COLO829 (cell line): ENCODE measurements at regions not wholly inside any gene's neighbourhood (a gene's known extent, or its start where the extent isn't known, plus 50 kb on each side); places are given as distances from the start of the nearest gene placed in this dataset.

Experiments
- DNase-seq: peaks from one replicate; pipeline ENCODE4 v3.0.0; 2012; ENCODE audit warnings: low spot score

DNA sequence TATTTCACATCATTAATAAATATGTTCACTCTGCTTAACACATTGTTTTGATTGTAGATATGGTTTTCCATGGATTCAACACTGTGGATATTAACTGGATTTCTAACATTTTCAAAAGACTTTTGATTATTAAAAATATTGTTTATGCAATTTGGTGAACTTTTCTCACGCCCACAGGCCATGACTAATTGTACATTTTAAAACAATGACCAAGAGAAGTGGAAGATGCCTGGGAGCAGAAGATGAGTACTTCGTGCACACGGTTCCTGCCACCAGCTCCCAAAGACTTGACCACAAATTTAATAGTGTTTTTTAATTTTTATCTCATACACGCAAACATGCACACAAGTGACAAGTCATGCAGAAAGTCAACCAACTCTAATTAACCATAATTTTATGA is 451.0 kb upstream of the ADARB2 start:
- no peak for DNase-seq

GRCh38 chr10:2173327-2173726 is 436.0 kb upstream of the ADARB2 start:
- DNase-seq = no peak

GRCh38 chr10:2165771-2166460 is 428.6 kb upstream of the ADARB2 start:
- DNase-seq = no peak

DNA sequence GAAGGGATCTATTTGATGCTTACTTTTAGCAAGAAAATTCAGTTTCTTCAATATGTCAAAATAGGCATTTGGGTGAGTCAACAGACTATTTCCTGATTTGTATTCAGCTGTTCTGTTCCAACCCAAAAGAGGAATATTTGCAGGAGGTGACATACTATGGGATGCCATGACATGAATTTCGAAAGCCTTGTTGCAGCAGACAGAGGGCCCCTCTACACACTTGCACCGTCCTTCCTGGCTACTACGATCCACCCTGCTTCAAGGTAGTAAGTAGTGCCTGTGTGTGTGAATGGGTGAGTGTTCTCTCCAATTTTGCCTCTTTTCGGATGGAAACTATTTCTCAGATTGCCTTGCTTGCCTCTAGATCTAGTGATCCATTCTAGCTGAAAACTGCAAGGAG is 413.0 kb upstream of the ADARB2 start:
- no peak for DNase-seq

DNA sequence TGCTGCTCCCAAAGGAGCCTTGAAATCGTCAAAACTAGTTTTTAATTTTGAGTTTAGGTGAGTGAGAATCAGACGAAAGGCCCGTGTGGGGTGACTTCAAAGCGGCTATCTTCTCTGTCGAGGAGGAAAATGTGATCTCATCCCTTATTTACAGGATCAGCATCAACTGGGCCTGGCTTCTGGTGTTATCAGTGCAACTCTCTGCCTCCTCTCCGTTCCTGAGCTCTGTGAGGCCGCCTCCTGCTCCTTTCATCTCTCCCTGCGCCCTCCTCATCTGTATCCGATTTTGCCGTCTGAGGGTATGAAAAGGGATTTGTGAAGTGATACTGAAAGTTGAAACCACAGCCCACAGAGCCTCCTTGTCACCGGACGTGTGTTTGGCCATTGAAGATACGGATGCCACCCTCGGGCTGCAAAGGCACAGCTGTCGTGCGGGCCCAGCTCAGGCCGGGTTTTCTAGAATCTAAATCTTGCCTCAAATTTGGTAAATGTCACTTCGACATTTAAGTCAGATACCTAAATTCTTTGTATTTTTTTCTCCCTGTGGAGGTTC is 408.7 kb upstream of the ADARB2 start:
- no peak for DNase-seq

DNA sequence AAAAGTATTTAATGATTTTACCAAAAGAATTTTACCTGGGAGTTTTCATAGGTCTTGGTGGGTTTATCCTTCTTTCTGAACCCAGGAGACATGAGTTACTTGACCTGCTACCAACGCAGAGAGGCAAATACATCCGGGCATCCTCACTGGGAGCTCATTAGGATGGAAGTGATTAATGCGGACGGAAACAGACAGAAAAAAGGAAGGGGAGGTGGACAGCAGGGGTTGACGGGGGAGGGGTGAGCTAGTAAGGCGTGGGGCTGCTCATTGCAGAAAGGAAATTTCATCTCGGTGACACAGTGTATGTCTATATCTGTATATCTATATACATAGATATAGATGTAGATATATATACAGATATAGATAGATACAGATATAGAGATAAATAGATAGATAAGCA is 408.2 kb upstream of the ADARB2 start:
- DNase-seq = no peak

DNA sequence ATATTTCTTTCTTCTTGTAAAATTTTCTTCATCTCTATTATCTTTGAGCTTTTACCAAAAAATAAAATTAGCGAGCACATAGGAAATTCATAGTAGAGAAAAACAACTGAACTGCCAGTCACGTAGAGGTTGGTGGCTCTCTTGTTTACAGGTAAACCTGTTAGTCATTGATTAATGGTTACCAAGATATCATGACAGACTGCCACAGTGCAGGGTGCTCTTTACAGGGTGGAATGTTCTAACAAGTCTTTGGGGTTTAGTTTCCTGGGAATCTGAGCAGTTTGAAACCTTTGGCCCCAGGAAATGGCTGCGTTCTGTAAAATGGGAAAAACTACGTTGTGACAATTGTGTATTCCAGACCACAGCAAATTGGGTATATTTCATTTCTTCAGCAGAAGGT is 407.3 kb upstream of the ADARB2 start:
- DNase-seq = no peak

GRCh38 chr10:2143213-2143835 is 406.0 kb upstream of the ADARB2 start:
- DNase-seq = no peak

- DNase-seq = no peak
Measured at GRCh38 chr10:2139746-2140145, 402.4 kb upstream of the ADARB2 start.

DNA sequence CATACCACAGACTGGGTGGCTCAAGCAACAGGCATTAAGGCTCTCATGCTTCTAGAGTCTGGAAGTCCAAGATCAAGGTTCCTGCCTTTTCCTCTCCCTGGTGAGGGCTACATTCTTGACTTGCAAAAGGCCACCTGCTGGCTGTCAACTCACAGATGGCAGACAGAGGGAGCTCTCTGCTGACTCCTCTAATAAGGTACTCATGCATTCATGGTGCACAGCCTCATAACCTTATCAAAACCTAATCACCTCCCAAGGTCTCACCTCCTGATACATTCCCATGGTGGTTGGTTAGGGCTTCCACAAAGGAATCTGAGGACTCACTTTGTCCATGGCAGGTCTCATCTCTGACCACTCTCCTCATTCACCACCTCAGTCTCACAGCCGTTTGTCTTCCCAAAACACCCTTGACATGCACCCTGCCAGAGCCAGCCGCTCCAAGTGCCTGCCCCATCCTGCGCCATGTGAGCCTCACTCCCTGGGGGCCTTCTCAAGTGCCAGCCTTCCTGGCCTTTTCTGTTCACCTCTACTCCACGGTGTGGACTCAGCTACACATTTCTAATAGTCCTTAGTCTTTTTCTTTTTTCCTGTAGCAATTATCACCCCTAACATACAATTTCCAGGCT is 400.3 kb upstream of the ADARB2 start:
- no peak for DNase-seq

DNA sequence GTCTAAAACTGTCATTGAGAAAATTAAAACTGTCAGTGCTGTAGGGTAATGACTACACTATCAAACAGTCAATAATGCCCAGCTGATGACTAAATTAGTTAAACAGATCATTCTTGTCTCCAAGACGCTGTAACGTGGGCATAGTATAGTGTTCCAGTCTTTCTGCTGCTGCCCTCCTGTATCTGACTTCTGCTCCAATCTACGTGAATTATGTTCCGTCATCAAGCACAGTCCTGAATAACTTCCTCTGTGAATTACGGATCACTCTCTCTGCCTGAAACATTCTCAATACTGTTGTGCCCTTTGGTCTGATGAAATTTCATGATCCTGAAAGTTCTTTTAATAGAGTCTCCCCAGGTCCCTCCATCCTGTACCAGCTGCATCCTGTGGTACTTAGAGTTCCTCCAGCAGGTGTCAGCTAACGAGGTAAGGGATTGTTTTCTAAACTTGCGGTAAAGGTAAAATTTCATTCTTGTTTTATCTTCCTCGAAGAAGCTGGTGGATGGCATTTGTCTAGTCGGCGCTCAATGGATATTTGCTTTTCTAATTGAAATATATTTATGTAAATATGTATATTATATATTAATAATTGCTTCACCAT is 393.5 kb upstream of the ADARB2 start:
- no peak for DNase-seq

DNA sequence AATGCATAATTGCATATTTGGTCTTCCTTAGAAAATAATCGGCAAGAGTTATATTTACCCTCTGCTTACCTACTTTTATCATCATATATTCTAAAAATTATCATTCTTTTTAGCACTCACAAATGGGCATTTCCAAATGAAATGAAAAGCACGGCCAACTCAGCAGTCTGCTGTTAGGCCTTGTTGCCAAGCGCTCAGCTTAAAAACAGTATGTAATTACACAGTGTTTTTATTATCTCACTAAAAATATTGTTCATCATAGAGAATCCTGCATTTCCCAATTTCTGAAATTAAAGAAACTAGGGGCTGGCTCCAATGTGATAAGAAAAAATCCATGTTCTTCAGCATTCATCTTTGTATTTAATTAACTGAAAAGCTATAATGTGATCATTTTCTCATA is 391.7 kb upstream of the ADARB2 start:
- no peak for DNase-seq

GRCh38 chr10:2124135-2124534 is 386.8 kb upstream of the ADARB2 start:
- DNase-seq = no peak

DNA sequence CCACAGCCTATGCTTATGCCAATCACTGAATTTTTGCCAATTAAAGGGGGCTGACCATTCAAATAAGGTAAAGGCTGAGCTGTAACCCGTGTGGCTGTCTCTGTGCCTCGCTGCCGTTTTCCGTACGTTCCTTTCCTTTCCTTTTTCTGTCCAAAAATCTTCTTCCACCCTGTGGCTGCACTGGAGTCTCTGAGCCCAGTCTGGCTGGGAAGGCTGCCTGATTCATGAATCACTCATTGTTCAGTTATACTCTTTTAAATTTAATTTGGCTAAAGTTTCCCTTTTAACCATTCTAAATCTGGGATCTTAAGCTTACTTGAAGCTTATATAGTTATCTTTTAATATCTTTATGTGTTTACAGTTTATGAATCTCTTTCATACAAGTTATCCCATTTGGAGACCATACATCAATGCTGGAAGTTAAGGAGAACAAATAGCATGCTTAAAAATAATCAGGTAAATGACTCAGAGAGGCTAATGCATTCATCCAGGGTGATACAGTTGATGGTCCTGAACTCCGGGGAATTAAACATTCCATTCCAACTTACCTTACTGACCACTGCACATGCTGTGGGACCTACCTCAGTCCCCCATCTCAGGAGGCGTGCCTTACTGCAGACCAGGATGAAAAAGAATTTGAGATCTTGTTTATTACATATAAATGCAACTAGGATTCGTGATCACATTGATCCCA is 385.3 kb upstream of the ADARB2 start:
- DNase-seq = no peak

- DNase-seq = no peak
Measured at GRCh38 chr10:2121929-2122328, 384.6 kb upstream of the ADARB2 start.

- DNase-seq = no peak
Measured at GRCh38 chr10:2121315-2121714, 384.0 kb upstream of the ADARB2 start.

DNA sequence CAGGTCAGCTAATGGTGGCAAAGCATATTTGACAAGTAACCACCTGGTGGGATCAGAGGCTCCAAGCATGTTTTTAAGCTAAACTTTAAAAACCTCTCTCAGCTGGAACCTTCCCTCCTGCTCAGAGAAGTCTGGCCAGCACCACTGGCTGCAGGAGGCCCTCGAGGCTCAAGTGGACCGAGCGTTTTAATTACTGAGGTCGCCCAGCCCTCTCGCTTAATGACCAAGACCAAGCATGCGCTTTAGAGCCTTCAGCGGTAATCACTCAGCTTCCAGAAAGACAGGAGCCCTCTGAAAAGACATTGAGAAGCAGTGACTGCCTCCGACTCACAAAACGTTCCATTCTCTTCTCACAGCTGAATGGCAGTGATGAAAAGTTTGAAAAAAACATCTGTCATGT is 383.4 kb upstream of the ADARB2 start:
- DNase-seq = no peak

GRCh38 chr10:2119316-2119715 is 382.0 kb upstream of the ADARB2 start:
- no peak for DNase-seq

DNA sequence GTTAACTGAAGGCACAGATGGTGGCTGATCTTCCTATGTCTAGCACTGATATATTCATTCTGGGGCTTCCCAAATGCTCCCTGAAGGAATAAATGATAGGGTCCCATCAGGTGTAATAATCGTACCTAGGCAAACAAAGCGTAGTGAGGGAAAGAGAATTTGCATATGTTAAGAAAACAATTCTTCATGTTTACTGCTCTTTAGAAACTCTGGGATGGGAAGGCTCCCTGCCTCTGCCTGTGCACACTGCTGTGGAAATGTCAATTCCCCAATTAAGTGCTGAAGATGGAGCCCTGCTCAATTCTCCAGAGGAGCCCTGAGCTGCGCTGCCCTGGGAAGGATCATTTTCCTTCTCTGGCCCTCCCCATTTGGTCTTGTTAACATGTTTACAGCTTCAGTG is 380.9 kb upstream of the ADARB2 start:
- DNase-seq = no peak

- DNase-seq = no peak
Measured at GRCh38 chr10:2117641-2118040, 380.3 kb upstream of the ADARB2 start.

DNA sequence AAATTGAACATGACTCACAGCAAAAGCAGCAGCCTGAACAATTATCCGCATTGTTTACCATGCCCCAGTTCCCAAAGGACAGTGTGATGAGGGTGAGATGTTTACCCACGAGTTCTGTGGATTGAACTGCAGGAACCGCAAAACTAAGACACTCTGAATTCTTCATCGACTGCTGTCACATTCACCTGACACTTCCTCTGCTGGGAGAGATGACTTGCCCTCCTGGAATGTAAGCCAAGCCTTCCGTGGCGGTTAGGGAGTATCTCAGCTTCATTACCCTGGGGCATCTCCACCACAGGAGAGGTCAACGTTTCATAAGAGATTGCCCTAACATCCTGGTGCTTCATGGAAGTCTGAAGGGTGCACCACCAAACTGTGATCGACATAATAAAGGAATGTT is 374.6 kb upstream of the ADARB2 start:
- DNase-seq = peak; percentile 4

- no peak for DNase-seq
Measured at GRCh38 chr10:2108496-2108895, 371.2 kb upstream of the ADARB2 start.
